ENCODE measurements at regions not wholly inside any gene's neighbourhood (a gene's known extent, or its start where the extent isn't known, plus 50 kb on each side); places are given as distances from the start of the nearest gene placed in this dataset.

GRCh38 chr2:105158002-105158401 is 83.5 kb upstream of the GPR45 start:
- FAIRE-seq = no peak
- H3K9me3 ChIP-seq = peaks cover 17% of the 10 kb centered on the region
- H3K4me1 ChIP-seq = no peaks in the 10 kb centered on the region
- no peak for ATAC-seq
- CTCF ChIA-PET = no interaction called here
- no peak for DNase-seq (ENCODE audit: low read depth in 1 of 2, low spot score in 1 of 2)
- no peak overlapping the region for H3K27ac ChIP-seq
- TF ChIP-seq CEBPB (IDR thresholded peaks at IDR 0.05) (no peak), POLR2AphosphoS2 (conservative IDR thresholded peaks at IDR 0.05; ENCODE audit: low read length) (no peak), RNF2 (IDR thresholded peaks at IDR 0.05; ENCODE audit: borderline replicate concordance, low read depth) (no peak)
- POLR2A ChIA-PET = no interaction called here
- no peak overlapping the region for H3K4me2 ChIP-seq
- no peak overlapping the region for H3K4me3 ChIP-seq

- ChIA-PET CTCF (interaction anchor here (2.7 kb wide), 1 partner anchor 14 kb away, joined by 10 read pairs; no protein-coding TSS in a partner anchor), POLR2A (no interaction called here)
- ATAC-seq (no peak), FAIRE-seq (no peak), DNase-seq (ENCODE audit: low read depth in 1 of 2, low spot score in 1 of 2) (no peak)
- no peak for TF ChIP-seq CEBPB (IDR thresholded peaks at IDR 0.05)
- no peak for TF ChIP-seq MAZ (IDR thresholded peaks at IDR 0.05; ENCODE audit: borderline replicate concordance, low read depth, low read length)
- TF ChIP-seq FOXS1 (CRISPR knock-in tag; IDR thresholded peaks at IDR 0.05) = no peak
- no peak for TF ChIP-seq JUNB (IDR thresholded peaks at IDR 0.05)
- no peak for TF ChIP-seq ATOH8 (CRISPR knock-in tag; IDR thresholded peaks at IDR 0.05; ENCODE audit: low read depth)
- TF ChIP-seq TP53 (CRISPR knock-in tag; IDR thresholded peaks at IDR 0.05) = no peak
- TF ChIP-seq POLR2AphosphoS2 (conservative IDR thresholded peaks at IDR 0.05; ENCODE audit: low read length) = no peak
- TF ChIP-seq HEYL (CRISPR knock-in tag; IDR thresholded peaks at IDR 0.05) = no peak
- TF ChIP-seq NFE2L2 (conservative IDR thresholded peaks at IDR 0.05; ENCODE audit: low read length) = no peak
- WGBS (ENCODE audit: missing lambda C conversion rate) = 6% methylated on average over 2 of the region's 2 CpGs
- Histone ChIP-seq H3K4me2 (no peak overlapping the region), H3K9me3 (0 out of 3 replicates have a peak, but pooled peaks cover 2% of the 10 kb centered on the region), H3K4me1 (no peaks in the 10 kb centered on the region), H3K27ac (no peak overlapping the region), H3K4me3 (no peak overlapping the region)
These were observed 74.9 kb upstream of the GPR45 start for GRCh38 chr2:105166688-105167087.

GRCh38 chr2:105168543-105168942 is 73.0 kb upstream of the GPR45 start:
- TF ChIP-seq EHF (CRISPR knock-in tag; IDR thresholded peaks at IDR 0.05) = no peak
- TF ChIP-seq RARB (CRISPR knock-in tag; IDR thresholded peaks at IDR 0.05) = no peak
- no peak for TF ChIP-seq HOXA7 (CRISPR knock-in tag; IDR thresholded peaks at IDR 0.05)
- TF ChIP-seq REST (IDR thresholded peaks at IDR 0.05) = no peak
- no peak for TF ChIP-seq JUN (IDR thresholded peaks at IDR 0.05)
- TF ChIP-seq HMGXB4 (CRISPR knock-in tag; IDR thresholded peaks at IDR 0.05; ENCODE audit: borderline replicate concordance) = no peak
- no peaks in the 10 kb centered on the region for H3K9me3 ChIP-seq
- H3K4me2 ChIP-seq = no peak overlapping the region
- ChIA-PET POLR2A (no interaction called here), CTCF (no interaction called here)
- ATAC-seq = no peak
- no peak for FAIRE-seq
- no peak overlapping the region for H3K27ac ChIP-seq
- no peak overlapping the region for H3K4me3 ChIP-seq
- 17% methylated on average over 5 of the region's 5 CpGs for WGBS (ENCODE audit: missing lambda C conversion rate)
- no peaks in the 10 kb centered on the region for H3K4me1 ChIP-seq
- no peak for DNase-seq (ENCODE audit: low read depth in 1 of 2, low spot score in 1 of 2)
